ENCODE measurements at regions not wholly inside any gene's neighbourhood (a gene's known extent, or its start where the extent isn't known, plus 50 kb on each side); places are given as distances from the start of the nearest gene placed in this dataset.
A peak's percentile ranks its signal among the peaks of the same experiment; 100 is the strongest.

GRCh38 chrX:110557864-110558263 lies 199.2 kb downstream of the RTL9 start:
- H3K4me3 ChIP-seq: no peak overlapping the region
- H3K27me3 ChIP-seq: no peaks in the 10 kb centered on the region
- no peak for DNase-seq
- H3K36me3 ChIP-seq: no peaks in the 10 kb centered on the region
- H3K9me3 ChIP-seq: no peaks in the 10 kb centered on the region

GRCh38 chrX:110558406-110558805 lies 199.8 kb downstream of the RTL9 start:
- Histone ChIP-seq H3K9me3 (no peaks in the 10 kb centered on the region), H3K4me3 (no peak overlapping the region), H3K36me3 (no peaks in the 10 kb centered on the region), H3K27me3 (no peaks in the 10 kb centered on the region)
- DNase-seq: no peak

DNA sequence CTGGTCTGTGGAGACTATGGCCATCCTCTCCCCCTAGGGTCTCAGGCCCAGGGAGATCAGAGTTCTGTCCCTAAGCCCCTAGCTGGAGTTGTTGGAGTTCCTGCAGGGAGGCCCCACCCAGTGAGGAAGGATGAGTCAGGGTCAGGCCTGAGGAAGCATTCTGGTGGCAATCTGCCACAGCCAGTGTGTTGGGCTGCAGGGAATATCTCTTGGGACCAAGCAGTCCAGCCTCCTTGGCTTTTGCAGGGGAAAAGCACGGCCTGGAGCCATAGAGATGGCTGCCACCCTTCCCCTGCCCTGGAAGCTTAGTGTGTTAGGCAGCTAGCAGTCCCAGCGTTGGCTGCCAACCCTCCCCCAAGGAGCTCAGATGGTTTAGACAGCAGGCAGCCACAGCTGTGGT lies 202.4 kb downstream of the RTL9 start:
- DNase-seq: peak; percentile 87
- Histone ChIP-seq H3K36me3 (no peaks in the 10 kb centered on the region), H3K27me3 (no peaks in the 10 kb centered on the region), H3K4me3 (no peak overlapping the region), H3K9me3 (peaks cover 2% of the 10 kb centered on the region; the same call in 1 of the 2 replicates)

- Histone ChIP-seq H3K36me3 (no peaks in the 10 kb centered on the region), H3K4me3 (no peak overlapping the region), H3K27me3 (no peaks in the 10 kb centered on the region), H3K9me3 (peaks cover 2% of the 10 kb centered on the region; the same call in 1 of the 2 replicates)
- peak; percentile 56 for DNase-seq
These were observed 204.6 kb downstream of the RTL9 start for GRCh38 chrX:110563282-110563681.

- Histone ChIP-seq H3K9me3 (peaks cover 2% of the 10 kb centered on the region; the same call in 1 of the 2 replicates), H3K4me3 (no peak overlapping the region), H3K36me3 (no peaks in the 10 kb centered on the region), H3K27me3 (no peaks in the 10 kb centered on the region)
- no peak for DNase-seq
These were observed 209.8 kb downstream of the RTL9 start for GRCh38 chrX:110568441-110568840.

DNA sequence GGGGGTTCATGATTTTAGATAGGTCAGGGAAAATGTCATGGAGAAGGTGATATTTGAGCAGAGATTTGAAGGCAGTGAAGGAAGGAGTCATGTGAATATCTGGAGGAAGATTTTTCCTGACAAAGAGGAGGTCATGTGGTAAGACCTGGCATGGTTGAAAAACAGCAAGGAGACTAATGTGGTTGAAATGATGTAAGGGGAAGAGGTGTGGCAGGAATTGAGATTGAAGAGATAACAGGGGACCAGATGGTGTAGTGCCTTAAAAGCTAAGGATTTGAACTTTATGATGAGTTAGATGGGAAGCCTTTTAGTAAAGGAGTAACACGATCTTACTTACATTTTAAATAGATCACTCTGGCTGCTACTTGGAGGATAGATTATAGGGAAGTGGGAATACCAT lies 210.9 kb downstream of the RTL9 start:
- DNase-seq: no peak
- no peak overlapping the region for H3K4me3 ChIP-seq
- H3K27me3 ChIP-seq: no peaks in the 10 kb centered on the region
- H3K9me3 ChIP-seq: peaks cover 2% of the 10 kb centered on the region; the same call in 1 of the 2 replicates
- no peaks in the 10 kb centered on the region for H3K36me3 ChIP-seq

DNA sequence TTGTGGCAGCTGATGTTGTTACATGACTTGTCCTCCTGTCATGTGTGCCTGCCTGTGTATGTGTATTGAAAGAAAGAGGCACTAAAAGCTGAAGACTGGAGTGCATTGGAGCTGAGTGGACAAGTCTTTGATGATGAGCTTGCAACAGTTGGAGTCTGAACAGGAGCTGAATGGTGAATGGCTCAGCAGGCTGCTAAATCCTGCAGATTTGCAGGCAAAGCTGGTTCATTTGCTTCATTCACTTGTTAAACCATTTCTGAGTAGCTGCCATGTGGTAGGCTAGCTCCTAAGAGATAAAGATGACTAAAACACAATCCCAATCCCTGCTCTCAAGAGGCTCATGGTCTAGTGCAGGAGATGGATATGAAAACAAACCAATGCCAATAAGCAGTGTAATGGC lies 217.3 kb downstream of the CHRDL1 start:
- Histone ChIP-seq H3K36me3 (no peaks in the 10 kb centered on the region), H3K9me3 (no peaks in the 10 kb centered on the region), H3K27me3 (no peaks in the 10 kb centered on the region), H3K4me3 (no peak overlapping the region)
- DNase-seq: no peak

GRCh38 chrX:110584083-110584482 lies 211.5 kb downstream of the CHRDL1 start:
- DNase-seq: no peak
- Histone ChIP-seq H3K36me3 (no peaks in the 10 kb centered on the region), H3K9me3 (no peaks in the 10 kb centered on the region), H3K27me3 (no peaks in the 10 kb centered on the region), H3K4me3 (no peak overlapping the region)

DNA sequence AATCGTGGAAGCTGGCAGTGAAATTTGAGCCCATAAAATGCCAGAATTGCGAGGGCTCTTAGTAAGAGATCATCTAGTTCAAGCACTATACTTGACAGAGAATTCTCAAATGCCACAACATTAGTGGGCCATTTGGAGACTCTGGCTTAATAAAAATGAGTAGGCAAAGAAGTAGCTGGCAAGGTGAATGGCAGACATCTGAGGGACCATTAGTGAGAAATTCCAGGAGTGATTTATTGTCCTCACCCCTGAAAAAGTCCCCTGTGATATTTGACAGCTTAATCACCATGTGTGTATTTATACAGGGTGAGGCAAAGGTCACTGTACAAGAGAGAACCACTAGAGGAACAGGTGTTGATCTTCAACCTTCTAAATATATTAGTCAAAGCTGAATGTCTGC lies 207.5 kb downstream of the CHRDL1 start:
- Histone ChIP-seq H3K4me3 (no peak overlapping the region), H3K27me3 (no peaks in the 10 kb centered on the region), H3K36me3 (no peaks in the 10 kb centered on the region), H3K9me3 (no peaks in the 10 kb centered on the region)
- DNase-seq: no peak

- H3K27me3 ChIP-seq: no peaks in the 10 kb centered on the region
- no peak overlapping the region for H3K4me3 ChIP-seq
- no peak for DNase-seq
- H3K9me3 ChIP-seq: no peaks in the 10 kb centered on the region
- H3K36me3 ChIP-seq: no peaks in the 10 kb centered on the region
These were observed 206.8 kb downstream of the CHRDL1 start for GRCh38 chrX:110588853-110589252.

- Histone ChIP-seq H3K27me3 (no peaks in the 10 kb centered on the region), H3K4me3 (no peak overlapping the region), H3K9me3 (no peaks in the 10 kb centered on the region), H3K36me3 (no peaks in the 10 kb centered on the region)
- no peak for DNase-seq
These were observed 194.8 kb downstream of the CHRDL1 start for GRCh38 chrX:110600745-110601310.

DNA sequence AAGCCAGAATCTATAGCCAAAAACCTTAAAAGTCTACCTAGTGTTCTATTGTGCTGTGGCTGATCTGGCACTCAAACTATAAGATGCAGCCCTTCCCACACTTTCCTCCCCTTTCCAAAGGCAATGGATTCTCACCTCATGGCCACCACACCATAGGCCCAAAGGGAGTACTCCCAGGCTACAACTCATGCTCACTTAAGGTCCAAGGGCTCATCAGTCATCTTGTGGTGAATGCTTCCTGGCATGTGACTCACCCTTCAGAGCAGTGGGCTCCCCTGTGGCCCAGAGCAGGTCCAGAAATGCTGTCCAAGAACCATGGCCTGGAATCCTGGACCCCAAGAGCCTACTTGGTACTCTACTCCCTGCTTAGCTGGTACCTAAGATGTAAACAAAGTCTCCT lies 181.0 kb downstream of the CHRDL1 start:
- Histone ChIP-seq H3K4me3 (no peak overlapping the region), H3K36me3 (no peaks in the 10 kb centered on the region), H3K27me3 (no peaks in the 10 kb centered on the region), H3K9me3 (no peaks in the 10 kb centered on the region)
- no peak for DNase-seq

Data from MG63 (cell line).